CD4-positive, alpha-beta T cell (primary cell): ENCODE measurements at regions not wholly inside any gene's neighbourhood (a gene's known extent, or its start where the extent isn't known, plus 50 kb on each side); places are given as distances from the start of the nearest gene placed in this dataset.
A peak's percentile ranks its signal among the peaks of the same experiment; 100 is the strongest.

Experiments
- ATAC-seq: fragments of 200-7000 bp; cut with Tn5 transposase; one replicate; pipeline ENCODE4 v1.10.0; 2022; ENCODE audit warnings: mild to moderate bottlenecking; ENCODE audit not compliant: poor library complexity
- CTCF ChIA-PET: fragments of 350-600 bp; sonication (Branson Sonifier 250); formaldehyde crosslinking; loops from one replicate; lab custom pipeline; 2021; ENCODE audit warnings: antibody characterized with exemption, inconsistent platforms; lab: Charles Lee
- POLR2A ChIA-PET: fragments of 350-600 bp; sonication (Branson Sonifier 250); formaldehyde crosslinking; loops from one replicate; lab custom pipeline; 2021; ENCODE audit warnings: antibody characterized with exemption, inconsistent platforms; lab: Charles Lee
- DNase-seq, 14 experiments: peaks; one replicate each; pipeline ENCODE4 v3.0.0-alpha.2; 2013 to 2020; ENCODE audit warnings: mixed read lengths in 2 of 14
- H3K27ac ChIP-seq, 2 donors: one replicate each; pipeline versions ENCODE4 v1.5.1 to v1.7.0; 2013; ENCODE audit warnings: low read length in 2 of 2, low read depth in 1 of 2, mild to moderate bottlenecking in 1 of 2
- H3K27me3 ChIP-seq, 2 experiments: 1 replicate in 1 of 2; 2 replicates in 1 of 2; pipeline versions ENCODE4 v1.6.1 to v1.7.0; 2013; ENCODE audit warnings: low read length in 2 of 2, control low read depth in 1 of 2, mild to moderate bottlenecking in 1 of 2, moderate library complexity in 1 of 2; ENCODE audit not compliant: insufficient read depth in 2 of 2, control insufficient read depth in 1 of 2
- H3K36me3 ChIP-seq: one replicate; pipeline ENCODE4 v1.6.1; 2013; ENCODE audit warnings: low read length, control low read depth; ENCODE audit not compliant: insufficient read depth
- H3K4me1 ChIP-seq: one replicate; pipeline ENCODE4 v1.6.1; 2013; ENCODE audit warnings: low read length, control low read depth; ENCODE audit not compliant: insufficient read depth
- H3K4me3 ChIP-seq: one replicate; pipeline ENCODE4 v1.5.1; 2013; ENCODE audit warnings: mild to moderate bottlenecking, low read length, moderate library complexity
- H3K9me3 ChIP-seq, 2 experiments: 1 replicate in 1 of 2; 2 replicates in 1 of 2; pipeline versions ENCODE4 v1.6.1 to v1.7.0; 2013; ENCODE audit warnings: low read length in 2 of 2, mild to moderate bottlenecking in 2 of 2, control low read depth in 1 of 2, moderate library complexity in 1 of 2; ENCODE audit not compliant: control insufficient read depth in 1 of 2, insufficient read depth in 1 of 2
- H3K27ac Mint-ChIP-seq: one replicate; pipeline ENCODE4 v1.8.0; 2020; ENCODE audit warnings: mixed read lengths
- H3K27me3 Mint-ChIP-seq: one replicate; pipeline ENCODE4 v1.8.0; 2021; ENCODE audit warnings: mixed read lengths
- H3K36me3 Mint-ChIP-seq: one replicate; pipeline ENCODE4 v1.8.0; 2021; ENCODE audit warnings: low read depth, mixed read lengths
- H3K4me1 Mint-ChIP-seq: one replicate; pipeline ENCODE4 v1.8.0; 2021; ENCODE audit warnings: low read depth, mixed read lengths
- H3K4me3 Mint-ChIP-seq: one replicate; pipeline ENCODE4 v1.8.0; 2020; ENCODE audit warnings: mild to moderate bottlenecking, mixed read lengths
- H3K9me3 Mint-ChIP-seq: one replicate; pipeline ENCODE4 v1.8.0; 2020; ENCODE audit warnings: mixed read lengths
- intact Hi-C, 2 experiments: fragments of 100-400 bp; cut with DNase I in 1 of 2; cut with micrococcal nuclease in 1 of 2; formaldehyde crosslinking; loops; one replicate each; pipeline versions ENCODE4 v1.15.1 to v1.9.0; 2023 to 2025; cut with DNase I, micrococcal nuclease
- TF ChIP-seq, protein P1 (sequence below): fragments of 200-600 bp; IDR thresholded peaks from one replicate; pipeline ENCODE4 v1.8.0; 2022; ENCODE audit warnings: antibody characterized with exemption, mild to moderate bottlenecking

DNA sequence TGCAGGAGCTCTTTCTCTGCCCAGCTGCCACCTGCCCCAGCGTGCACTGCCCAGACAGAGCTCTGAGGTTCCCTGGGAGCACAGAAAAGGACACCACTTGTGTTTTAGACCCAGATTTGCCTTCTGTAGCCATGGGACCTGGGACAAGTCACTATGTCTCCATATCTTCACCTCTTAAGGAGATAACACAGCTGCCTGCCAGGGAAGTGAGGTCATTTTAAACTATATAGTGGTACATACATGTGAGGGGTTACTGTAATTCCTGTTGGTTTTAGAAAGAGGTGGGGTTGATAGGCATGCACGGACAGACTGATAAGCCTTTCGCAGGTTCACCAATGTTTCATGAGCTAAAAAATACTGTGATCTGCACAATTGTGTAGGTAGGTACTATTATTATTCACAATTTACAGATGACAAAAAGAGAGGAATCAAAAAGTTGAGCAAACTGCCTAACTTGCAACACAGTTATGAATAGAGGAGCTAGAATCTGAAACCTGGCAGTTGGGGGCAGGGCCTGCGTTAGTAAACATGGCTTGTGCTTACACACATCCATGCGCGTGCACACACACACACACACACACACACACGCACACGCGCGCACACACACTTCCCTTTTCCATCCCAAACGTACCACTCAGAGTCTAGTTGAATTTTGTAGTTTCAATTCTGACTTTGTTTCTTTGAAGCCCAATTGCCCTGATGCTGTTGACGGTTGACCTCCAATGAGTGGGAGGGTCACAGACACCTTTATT lies 193.6 kb downstream of the FAM43A start:
- H3K4me3 ChIP-seq, result no peak overlapping the region
- no peaks in the 10 kb centered on the region for H3K27me3 ChIP-seq
- Mint-ChIP-seq H3K4me1 (peaks cover 12% of the 10 kb centered on the region), H3K27ac (no peak overlapping the region), H3K27me3 (no peaks in the 10 kb centered on the region), H3K9me3 (peaks cover 5% of the 10 kb centered on the region), H3K4me3 (no peak overlapping the region), H3K36me3 (no peaks in the 10 kb centered on the region)
- intact Hi-C loops, result no loop called here
- DNase-seq (peak in 2 of 14 experiments; percentile 38 to 47), ATAC-seq (no peak)
- peaks cover 14% of the 10 kb centered on the region for H3K4me1 ChIP-seq
- H3K36me3 ChIP-seq, result no peaks in the 10 kb centered on the region
- TF ChIP-seq, protein P1, sequence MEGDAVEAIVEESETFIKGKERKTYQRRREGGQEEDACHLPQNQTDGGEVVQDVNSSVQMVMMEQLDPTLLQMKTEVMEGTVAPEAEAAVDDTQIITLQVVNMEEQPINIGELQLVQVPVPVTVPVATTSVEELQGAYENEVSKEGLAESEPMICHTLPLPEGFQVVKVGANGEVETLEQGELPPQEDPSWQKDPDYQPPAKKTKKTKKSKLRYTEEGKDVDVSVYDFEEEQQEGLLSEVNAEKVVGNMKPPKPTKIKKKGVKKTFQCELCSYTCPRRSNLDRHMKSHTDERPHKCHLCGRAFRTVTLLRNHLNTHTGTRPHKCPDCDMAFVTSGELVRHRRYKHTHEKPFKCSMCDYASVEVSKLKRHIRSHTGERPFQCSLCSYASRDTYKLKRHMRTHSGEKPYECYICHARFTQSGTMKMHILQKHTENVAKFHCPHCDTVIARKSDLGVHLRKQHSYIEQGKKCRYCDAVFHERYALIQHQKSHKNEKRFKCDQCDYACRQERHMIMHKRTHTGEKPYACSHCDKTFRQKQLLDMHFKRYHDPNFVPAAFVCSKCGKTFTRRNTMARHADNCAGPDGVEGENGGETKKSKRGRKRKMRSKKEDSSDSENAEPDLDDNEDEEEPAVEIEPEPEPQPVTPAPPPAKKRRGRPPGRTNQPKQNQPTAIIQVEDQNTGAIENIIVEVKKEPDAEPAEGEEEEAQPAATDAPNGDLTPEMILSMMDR, result no peak
- POLR2A ChIA-PET, result no interaction called here
- no peak overlapping the region for H3K27ac ChIP-seq
- peaks cover 4 to 7% of the 10 kb centered on the region in 2 experiments for H3K9me3 ChIP-seq
- CTCF ChIA-PET, result no interaction called here

DNA sequence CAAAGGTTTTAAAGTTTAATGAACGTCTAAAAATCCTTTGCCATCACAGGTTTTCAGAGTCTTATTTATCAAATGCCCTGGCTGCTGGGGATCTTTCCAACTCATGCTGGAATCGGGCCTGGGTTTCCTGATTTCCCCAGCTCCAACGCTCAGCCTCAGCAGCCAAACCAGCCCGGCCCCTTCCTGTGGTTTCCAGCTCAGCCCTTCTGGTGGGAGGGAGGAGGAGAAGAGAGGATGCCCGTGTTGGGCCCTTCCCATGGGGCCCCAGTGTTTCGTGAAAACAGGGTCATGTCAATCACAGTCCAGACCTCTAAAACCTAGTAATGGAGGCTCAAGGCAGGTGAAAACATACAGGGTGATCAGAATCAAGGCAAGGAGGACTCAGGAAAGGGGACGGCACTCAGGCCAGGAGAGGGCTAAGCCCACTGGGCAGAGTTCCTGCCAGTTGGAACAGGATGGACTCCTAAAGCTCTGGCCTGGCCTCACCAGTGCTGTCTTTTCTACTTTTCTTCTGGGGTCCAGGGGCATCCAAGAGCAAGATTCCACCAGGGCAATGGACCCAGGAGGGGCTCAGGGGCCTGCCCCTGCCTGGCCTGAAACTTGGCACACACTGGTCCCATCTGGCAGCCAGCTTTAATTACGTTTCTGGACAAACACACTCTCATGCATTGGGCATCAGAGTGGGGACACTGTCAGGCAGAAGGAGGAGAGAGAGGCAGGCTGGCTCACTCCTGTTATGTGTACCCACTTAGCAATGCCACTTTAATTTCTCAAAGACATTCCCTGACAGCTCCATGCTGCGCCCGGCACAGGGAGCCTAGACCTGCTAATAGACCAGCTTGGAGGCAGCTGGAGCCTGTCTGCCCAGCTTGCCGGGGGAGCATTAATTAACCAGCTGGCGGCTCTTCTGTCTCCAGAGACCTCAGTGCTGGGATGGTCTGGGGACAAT lies 194.6 kb downstream of the FAM43A start:
- DNase-seq, result no peak
- no peak for ATAC-seq
- H3K4me3 ChIP-seq, result no peak overlapping the region
- no peak overlapping the region for H3K27ac ChIP-seq
- TF ChIP-seq, protein P1, result no peak
- Mint-ChIP-seq H3K4me3 (no peak overlapping the region), H3K27me3 (no peaks in the 10 kb centered on the region), H3K27ac (no peak overlapping the region), H3K36me3 (no peaks in the 10 kb centered on the region), H3K9me3 (peaks cover 5% of the 10 kb centered on the region), H3K4me1 (peaks cover 12% of the 10 kb centered on the region)
- ChIA-PET POLR2A (no interaction called here), CTCF (no interaction called here)
- peaks cover 8 to 12% of the 10 kb centered on the region in 2 experiments for H3K9me3 ChIP-seq
- intact Hi-C loops, result no loop called here
- peaks cover 14% of the 10 kb centered on the region for H3K4me1 ChIP-seq
- no peaks in the 10 kb centered on the region for H3K27me3 ChIP-seq
- no peaks in the 10 kb centered on the region for H3K36me3 ChIP-seq

DNA sequence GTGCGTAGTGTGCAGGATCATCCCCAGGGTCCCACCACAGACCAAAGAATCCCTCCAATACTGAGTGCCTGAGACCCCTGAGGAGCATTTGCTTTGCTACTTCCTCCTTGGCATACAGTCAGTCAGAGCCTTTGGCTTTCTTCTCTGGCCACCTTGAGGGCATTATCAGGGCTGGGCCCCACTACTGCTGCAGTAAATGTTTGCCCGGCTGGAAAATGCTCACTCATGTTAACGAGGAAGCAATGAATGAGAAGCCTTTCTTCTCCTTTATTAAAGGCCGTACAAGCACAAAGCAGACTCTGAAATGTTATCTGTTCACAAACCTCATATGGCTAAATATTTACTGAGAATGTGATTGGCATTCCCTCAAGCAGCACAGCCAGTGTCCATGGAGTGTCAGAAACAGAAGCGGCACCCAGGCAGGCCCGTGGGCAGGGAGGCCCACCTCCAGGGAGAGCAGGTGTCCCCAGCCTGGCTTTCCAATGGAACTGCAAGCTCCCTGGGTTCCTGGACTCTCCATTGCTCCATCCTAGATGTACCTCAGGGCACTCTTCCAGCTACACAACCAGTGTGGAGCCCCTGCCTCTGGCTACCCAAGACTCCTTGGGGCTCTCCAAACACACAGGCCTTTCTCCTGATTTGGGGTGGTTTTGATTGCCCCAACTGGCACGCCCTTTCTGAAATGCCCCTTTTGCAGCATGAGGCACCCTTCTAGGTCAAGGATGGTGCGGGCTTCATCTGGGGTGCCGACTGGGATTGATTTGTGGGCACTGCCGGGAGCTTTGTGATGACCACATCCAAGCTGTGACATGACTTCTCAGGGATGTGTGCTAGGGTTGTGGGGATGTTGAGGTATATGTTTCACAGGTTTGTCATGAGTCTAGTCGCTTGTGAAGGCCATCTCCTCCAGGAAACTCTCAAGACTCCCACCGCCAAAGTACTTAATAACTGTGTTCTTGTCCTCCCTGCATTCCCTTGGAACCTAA lies 195.6 kb downstream of the FAM43A start:
- Mint-ChIP-seq H3K4me3 (no peak overlapping the region), H3K27ac (no peak overlapping the region), H3K9me3 (peaks cover 5% of the 10 kb centered on the region), H3K36me3 (no peaks in the 10 kb centered on the region), H3K27me3 (no peaks in the 10 kb centered on the region), H3K4me1 (peaks cover 12% of the 10 kb centered on the region)
- CTCF ChIA-PET, result no interaction called here
- H3K9me3 ChIP-seq, result peaks cover 8 to 12% of the 10 kb centered on the region in 2 experiments
- H3K36me3 ChIP-seq, result no peaks in the 10 kb centered on the region
- no peaks in the 10 kb centered on the region for H3K27me3 ChIP-seq
- H3K4me3 ChIP-seq, result no peak overlapping the region
- ATAC-seq (no peak), DNase-seq (no peak)
- POLR2A ChIA-PET, result no interaction called here
- peaks cover 14% of the 10 kb centered on the region for H3K4me1 ChIP-seq
- intact Hi-C loops, result no loop called here
- H3K27ac ChIP-seq, result no peak overlapping the region
- TF ChIP-seq, protein P1, result no peak
